GM20000 (cell line): ENCODE measurements at regions not wholly inside any gene's neighbourhood (a gene's known extent, or its start where the extent isn't known, plus 50 kb on each side); places are given as distances from the start of the nearest gene placed in this dataset.

Source experiments
- DNase-seq: peaks from one replicate; pipeline ENCODE4 v3.0.0; 2012; ENCODE audit warnings: low spot score
- TF ChIP-seq, protein P1 (sequence below): IDR thresholded peaks from 2 replicates; pipeline ENCODE4 v1.5.1; 2012; ENCODE audit warnings: mild to moderate bottlenecking, control low read depth; ENCODE audit errors: extremely low read depth, missing control alignments

DNA sequence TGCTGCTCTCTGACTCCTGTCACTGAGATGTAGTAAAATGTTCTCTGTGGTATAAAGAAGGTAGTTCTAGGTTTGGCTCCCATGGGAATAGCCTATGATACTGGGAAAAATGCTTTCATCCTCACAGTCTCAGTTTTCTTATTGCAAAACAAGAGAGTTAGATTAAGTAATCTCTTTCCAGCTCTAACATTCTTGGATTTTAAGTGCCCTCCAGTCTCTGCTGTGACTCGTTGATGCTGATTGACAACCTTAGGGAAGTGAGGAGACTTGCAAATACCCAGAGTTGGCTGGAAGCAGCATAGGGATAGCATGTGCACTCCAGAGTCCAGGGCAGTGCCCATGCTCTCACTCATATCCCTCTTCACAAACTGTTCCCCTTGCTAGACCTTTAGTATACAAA, 534.9 kb downstream of the SLC4A3 start:
- DNase-seq = no peak
- TF ChIP-seq, protein P1, sequence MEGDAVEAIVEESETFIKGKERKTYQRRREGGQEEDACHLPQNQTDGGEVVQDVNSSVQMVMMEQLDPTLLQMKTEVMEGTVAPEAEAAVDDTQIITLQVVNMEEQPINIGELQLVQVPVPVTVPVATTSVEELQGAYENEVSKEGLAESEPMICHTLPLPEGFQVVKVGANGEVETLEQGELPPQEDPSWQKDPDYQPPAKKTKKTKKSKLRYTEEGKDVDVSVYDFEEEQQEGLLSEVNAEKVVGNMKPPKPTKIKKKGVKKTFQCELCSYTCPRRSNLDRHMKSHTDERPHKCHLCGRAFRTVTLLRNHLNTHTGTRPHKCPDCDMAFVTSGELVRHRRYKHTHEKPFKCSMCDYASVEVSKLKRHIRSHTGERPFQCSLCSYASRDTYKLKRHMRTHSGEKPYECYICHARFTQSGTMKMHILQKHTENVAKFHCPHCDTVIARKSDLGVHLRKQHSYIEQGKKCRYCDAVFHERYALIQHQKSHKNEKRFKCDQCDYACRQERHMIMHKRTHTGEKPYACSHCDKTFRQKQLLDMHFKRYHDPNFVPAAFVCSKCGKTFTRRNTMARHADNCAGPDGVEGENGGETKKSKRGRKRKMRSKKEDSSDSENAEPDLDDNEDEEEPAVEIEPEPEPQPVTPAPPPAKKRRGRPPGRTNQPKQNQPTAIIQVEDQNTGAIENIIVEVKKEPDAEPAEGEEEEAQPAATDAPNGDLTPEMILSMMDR = no peak

DNA sequence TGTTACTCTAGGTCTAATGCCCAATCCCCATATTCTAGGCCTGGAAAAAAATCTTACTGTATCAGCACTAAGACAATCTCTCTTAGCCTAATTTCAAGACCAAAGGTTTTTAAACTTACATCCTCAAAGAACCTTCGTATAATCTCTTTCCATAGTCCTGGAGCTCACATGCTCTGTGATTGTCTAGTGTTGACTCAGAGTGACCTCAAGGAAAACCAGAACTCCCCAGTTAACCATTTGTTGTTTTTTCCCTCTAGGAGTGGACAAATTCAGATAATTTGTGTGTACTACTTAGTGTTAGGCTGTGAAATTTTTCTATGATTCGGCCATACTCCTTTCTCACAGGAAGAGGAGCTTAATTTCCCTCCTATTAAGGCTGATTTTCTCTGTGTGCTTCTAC, 536.1 kb downstream of the SLC4A3 start:
- TF ChIP-seq, protein P1 = no peak
- no peak for DNase-seq

DNA sequence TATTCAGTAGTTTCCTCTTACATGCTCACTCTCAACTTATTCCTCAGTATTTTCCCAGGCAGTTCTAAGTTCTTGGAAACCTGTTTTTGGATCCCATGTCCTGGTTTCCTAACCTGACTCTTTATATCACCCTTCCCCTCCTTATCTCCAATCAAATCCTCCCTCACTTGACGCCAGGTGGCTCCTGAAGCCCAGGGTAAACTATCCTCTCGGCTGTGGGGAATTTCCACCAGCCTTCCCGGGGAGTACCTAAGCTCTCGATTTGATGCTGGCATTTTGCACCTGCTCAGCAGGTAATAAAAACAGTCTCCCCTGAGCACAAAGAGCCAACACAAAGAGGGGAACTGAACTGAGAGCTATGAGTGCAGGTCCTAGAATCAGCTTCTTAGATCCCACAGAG, 538.0 kb downstream of the SLC4A3 start:
- TF ChIP-seq, protein P1 = no peak
- no peak for DNase-seq

DNA sequence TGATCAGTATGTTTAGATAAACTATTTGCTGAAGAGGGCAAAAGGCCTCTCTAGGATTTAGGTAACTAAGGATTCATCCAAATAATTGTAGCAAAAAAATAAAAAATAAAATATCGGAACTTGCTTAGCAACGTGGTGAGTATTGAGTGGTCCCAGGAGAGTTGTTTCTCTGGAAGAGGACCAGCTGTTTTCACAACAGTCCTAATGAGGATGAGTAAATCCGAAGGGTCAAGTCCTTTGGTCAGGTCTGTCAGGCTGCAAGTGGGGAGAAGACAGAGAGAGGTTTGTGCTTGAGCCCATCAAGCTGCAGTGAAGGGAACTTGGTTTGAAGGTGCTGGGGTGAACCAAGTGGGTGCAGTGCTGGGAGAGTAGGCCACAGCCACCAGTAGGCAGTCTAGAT, 539.2 kb downstream of the SLC4A3 start:
- TF ChIP-seq, protein P1 = no peak
- no peak for DNase-seq

DNA sequence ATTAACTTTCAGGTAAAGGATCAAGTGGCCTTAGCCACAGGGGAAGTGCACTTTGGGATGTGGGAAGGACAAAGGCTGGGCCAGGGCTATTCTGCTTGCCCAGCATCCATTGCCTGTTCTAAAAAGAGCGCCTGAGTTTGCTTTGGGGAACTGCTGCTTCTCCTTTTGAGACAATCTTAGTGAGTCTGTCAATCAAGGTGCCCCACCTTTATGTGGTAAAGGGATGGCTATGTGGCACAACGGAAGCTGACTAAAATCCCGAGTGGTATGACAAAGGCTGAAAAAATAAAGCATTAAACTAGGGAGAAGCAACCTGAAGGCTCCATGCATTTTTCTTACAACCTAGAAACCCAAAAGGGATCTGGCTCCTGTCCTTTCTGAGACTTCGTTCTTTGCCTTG, 540.5 kb downstream of the SLC4A3 start:
- TF ChIP-seq, protein P1 = no peak
- no peak for DNase-seq

DNA sequence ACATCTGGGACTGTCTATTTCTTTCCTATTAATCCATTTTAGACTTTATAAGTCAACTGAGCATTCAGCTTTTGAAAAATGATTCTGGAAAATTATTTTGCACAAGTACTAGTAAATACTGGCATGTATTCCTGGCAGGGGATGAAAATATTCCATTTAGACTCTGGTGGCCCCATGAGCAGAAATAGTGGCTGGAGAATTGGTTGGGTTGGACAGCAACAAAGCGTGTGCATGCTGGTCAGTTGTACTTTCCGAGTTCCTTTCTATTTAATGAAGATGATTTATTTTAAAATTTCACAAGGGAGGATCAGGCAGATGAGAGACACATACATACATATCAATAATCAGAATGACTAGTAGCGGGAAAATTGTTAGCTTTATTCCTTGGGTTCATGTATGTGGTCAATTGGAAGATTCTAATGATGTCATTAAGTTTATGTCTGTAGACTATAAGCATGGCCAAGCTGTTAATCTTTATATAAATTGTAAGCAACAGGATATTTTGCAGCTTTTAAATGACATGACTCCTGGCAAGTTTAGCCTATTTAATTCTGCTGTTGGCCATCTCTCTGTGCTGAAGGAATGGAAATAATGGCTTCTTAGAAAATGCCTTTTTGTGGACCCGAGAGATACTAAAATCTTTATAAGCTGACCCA, 541.6 kb downstream of the SLC4A3 start:
- no peak for DNase-seq
- TF ChIP-seq, protein P1 = no peak

DNA sequence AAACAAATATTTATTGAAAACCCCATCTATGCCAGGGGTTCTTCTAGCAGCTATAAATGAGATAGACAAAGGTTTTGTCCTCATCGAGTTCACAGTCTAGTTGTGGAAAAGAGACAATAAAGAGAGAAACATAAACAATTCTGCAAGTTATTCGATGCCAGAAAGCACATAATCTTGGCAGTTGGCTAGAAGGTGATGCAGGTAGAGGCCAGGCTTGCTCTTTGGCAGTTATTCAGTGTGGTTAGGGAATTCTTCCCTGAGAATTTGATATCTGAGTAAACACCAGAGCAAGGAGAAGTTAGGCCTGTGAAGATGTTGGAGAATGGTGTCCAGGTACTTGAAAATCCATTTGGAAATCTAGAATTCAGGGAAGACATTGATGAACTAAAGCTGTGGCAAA, 547.4 kb downstream of the SLC4A3 start:
- DNase-seq = no peak
- TF ChIP-seq, protein P1 = no peak
